GM12865 (cell line): ENCODE measurements at regions not wholly inside any gene's neighbourhood (a gene's known extent, or its start where the extent isn't known, plus 50 kb on each side); places are given as distances from the start of the nearest gene placed in this dataset.

Experiments
- DNase-seq: peaks from one replicate; pipeline ENCODE4 v3.0.0; 2010; ENCODE audit warnings: low read depth
- H3K4me3 ChIP-seq: 2 replicates; pipeline ENCODE4 v1.5.1; 2011; ENCODE audit warnings: mild to moderate bottlenecking, low read depth, low read length, control low read depth
- TF ChIP-seq, protein P1 (sequence below): IDR thresholded peaks from 2 replicates; pipeline ENCODE4 v1.5.1; 2011; ENCODE audit warnings: low read length, control low read depth, low read depth, inconsistent platforms; ENCODE audit not compliant: insufficient read depth; ENCODE audit errors: missing control alignments

DNA sequence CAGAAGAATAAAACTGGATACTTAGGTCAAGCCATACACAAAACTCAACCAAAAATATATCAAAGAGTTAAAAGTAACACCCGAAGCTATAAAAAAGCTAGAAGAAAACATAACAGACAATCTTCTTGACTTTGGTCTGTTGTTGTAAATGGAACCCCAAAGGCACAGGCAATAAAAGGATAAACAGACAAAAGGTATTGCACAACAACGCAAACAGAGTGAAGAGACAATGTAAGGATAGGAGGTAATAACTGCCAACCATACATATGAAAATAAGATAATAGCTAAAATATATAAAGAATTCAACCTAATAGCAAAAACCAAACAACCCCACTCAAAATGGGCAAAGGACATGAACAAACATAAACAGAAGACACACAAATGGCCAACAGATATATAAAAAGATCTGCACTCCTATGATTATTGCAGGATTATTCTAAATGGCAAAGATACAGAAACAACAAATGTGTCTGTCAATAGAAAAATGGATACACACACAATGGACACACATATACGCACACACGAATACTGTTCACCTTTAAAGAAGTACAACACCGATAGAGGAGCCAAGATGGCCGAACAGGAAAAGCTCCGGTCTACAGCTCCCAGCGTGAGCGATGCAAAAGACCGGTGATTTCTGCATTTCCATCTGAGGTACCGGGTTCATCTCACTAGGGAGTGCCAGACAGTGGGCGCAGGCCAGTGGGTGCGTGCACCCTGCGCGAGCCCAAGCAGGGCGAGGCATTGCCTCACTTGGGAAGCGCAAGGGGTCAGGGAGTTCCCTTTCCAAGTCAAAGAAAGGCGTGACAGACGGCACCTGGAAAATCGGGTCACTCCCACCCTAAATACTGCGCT, 1137.1 kb downstream of the FSCB start:
- TF ChIP-seq, protein P1, sequence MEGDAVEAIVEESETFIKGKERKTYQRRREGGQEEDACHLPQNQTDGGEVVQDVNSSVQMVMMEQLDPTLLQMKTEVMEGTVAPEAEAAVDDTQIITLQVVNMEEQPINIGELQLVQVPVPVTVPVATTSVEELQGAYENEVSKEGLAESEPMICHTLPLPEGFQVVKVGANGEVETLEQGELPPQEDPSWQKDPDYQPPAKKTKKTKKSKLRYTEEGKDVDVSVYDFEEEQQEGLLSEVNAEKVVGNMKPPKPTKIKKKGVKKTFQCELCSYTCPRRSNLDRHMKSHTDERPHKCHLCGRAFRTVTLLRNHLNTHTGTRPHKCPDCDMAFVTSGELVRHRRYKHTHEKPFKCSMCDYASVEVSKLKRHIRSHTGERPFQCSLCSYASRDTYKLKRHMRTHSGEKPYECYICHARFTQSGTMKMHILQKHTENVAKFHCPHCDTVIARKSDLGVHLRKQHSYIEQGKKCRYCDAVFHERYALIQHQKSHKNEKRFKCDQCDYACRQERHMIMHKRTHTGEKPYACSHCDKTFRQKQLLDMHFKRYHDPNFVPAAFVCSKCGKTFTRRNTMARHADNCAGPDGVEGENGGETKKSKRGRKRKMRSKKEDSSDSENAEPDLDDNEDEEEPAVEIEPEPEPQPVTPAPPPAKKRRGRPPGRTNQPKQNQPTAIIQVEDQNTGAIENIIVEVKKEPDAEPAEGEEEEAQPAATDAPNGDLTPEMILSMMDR, result no peak
- no peak overlapping the region for H3K4me3 ChIP-seq
- DNase-seq, result no peak

DNA sequence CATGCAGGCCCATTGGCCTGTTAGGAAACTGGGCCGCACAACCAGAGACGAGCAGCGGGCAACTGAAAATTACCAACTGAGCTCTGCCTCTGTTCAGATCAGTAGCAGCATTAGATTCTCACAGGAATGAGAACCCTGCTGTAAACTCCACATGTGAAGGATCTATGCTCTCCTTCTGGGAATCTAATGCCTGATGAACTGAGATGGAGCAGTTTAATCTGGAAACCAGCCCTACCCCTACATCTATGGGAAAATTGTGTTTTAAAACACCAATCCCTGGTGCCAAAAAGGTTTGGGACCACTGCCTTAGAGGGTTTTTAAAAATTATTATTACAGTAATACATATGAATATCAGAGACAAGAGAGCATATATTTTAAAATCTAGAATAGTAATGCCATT, 1144.5 kb downstream of the FSCB start:
- no peak overlapping the region for H3K4me3 ChIP-seq
- TF ChIP-seq, protein P1, result no peak
- DNase-seq, result no peak

DNA sequence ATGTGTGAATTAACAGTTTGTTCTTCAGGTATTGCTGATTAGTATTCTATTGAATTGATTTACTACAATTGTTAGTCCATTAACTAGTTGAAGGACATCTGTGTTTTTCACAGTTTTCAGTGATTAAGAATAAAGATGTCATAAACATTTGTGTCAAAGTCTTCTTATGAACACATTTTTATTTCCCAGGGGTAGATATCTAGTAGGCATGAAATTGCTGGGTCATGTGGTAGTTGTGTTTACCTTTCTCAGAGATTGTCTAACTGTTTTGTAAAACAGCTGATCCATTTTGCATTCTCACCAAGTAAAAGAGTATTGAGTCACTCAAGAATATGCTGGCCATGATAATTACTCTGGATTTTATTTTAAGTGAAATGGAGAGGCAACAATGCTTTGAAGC, 1145.3 kb downstream of the FSCB start:
- TF ChIP-seq, protein P1, result no peak
- no peak for DNase-seq
- H3K4me3 ChIP-seq, result no peak overlapping the region

DNA sequence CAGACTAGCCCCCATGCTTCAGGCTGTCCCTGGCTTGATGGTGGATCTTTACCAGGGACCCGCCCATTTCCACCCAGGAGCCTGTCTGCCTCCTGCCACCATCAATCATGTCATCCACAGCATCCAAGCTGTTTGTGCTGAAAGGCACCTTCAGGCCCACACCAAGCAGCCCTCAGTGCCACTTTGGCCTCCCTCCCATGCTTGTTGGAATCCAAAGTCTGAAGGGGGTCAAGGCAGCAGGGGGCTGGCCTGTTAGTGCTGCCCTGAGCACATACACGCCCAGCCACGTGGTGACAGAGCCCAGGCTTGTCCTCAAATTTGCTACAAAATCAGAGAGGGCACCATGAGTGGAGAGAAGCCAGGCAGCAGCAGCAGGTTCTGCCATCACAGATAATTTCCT, 1146.8 kb downstream of the FSCB start:
- TF ChIP-seq, protein P1, result no peak
- H3K4me3 ChIP-seq, result no peak overlapping the region
- no peak for DNase-seq

DNA sequence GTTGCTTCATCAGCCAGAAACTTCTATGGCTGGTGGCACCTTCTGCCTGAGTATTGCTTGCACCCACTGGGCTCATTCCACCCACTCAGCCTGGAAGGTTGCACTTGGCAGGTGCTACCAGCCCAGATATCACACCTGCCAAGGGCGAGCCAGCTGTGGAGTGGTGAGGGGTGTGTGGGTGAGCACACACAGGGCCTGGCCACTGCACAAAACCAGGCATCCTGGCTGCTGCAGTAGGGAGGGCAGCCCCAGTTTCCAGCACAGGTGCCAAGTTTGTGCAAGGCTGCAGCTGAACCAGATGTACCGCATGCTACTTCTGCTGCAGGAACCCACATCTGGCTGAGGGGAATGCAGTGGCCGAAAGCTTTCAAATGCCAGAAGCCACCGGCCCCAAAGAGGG, 1147.8 kb downstream of the FSCB start:
- no peak overlapping the region for H3K4me3 ChIP-seq
- no peak for DNase-seq
- TF ChIP-seq, protein P1, result no peak

DNA sequence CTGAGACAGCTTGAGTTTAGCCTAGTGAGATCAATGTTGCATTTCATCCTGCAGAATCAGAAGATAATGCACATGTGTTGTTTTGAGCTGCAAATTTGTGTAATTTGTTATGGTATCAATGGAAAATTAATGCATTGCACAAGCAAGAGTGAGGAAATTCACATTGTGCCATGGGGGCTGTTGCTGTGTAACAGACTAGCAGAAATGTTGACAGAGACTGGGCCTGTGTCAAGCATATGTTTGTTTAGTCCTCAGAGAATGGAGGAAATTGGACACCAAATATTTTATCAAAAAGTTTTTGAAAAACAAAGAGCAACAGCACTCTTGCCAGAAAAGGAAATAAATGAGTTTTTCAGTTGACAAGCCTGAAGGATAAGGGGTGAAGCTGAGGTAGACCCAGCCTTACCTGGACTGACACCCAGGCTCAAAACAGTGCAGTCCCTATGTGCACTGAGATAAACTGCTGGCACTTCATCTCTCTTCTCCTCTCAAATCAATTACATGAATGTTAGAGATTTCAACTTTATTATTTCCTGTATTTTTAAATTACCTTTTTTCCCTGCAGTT, 1150.0 kb downstream of the FSCB start:
- no peak overlapping the region for H3K4me3 ChIP-seq
- DNase-seq, result no peak
- TF ChIP-seq, protein P1, result no peak

DNA sequence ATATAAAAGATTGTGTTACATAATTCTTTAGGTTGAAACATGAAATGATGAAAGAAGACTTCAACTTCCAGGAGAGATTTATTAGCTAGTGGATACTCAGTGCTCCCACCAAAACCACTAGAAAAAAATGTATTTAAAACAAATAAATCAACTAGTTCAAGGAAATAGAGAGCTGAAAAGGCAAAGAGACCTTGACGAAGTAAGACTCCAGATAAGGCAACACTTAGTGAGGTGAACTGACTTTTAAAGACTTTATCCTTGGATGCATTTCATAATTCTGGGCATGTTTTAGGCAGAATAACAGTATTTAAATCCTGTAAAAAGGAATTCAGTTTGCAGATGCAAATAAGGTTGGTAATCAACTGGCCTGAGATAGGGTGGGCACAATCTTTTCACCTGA, 1150.7 kb downstream of the FSCB start:
- no peak for DNase-seq

More for the DNA sequence above, 1150.7 kb downstream of the FSCB start:
- TF ChIP-seq, protein P1, result no peak
- H3K4me3 ChIP-seq, result no peak overlapping the region
